HepG2 (cell line): ENCODE measurements at regions not wholly inside any gene's neighbourhood (a gene's known extent, or its start where the extent isn't known, plus 50 kb on each side); places are given as distances from the start of the nearest gene placed in this dataset.

Experiments used
- AGO1 ChIP-seq: fragments of 200-400 bp; formaldehyde crosslinking; IDR thresholded peaks from 2 replicates; pipeline ENCODE4 v1.6.1; 2017; ENCODE audit warnings: mild to moderate bottlenecking, low read depth, low read length, moderate library complexity; ENCODE audit not compliant: poor library complexity, severe bottlenecking
- BORCS8-MEF2B ChIP-seq: sonication (generic); formaldehyde crosslinking; IDR thresholded peaks from 2 replicates; pipeline ENCODE4 v1.8.0; 2022; ENCODE audit warnings: mild to moderate bottlenecking, missing genetic modification reagents
- KMT2A ChIP-seq: sonication (generic); formaldehyde crosslinking; IDR thresholded peaks from 2 replicates; pipeline ENCODE4 v1.4.0; 2020; ENCODE audit warnings: missing genetic modification reagents
- RARA ChIP-seq: IDR thresholded peaks from 2 replicates; pipeline ENCODE4 v1.6.1; 2016; ENCODE audit warnings: missing genetic modification reagents, missing compliant biosample characterization
- SMYD3 ChIP-seq: sonication (generic); formaldehyde crosslinking; IDR thresholded peaks from 2 replicates; pipeline ENCODE4 v1.8.1; 2023; ENCODE audit warnings: mild to moderate bottlenecking, missing genetic modification reagents
- ZNF407 ChIP-seq: sonication (generic); formaldehyde crosslinking; IDR thresholded peaks from one replicate; pipeline ENCODE4 v1.5.1; 2020; ENCODE audit warnings: mild to moderate bottlenecking, missing genetic modification reagents; ENCODE audit errors: not compliant biosample characterization
- ZNF468 ChIP-seq: sonication (generic); formaldehyde crosslinking; IDR thresholded peaks from 2 replicates; pipeline ENCODE4 v1.8.0; 2022; ENCODE audit warnings: mild to moderate bottlenecking, moderate library complexity, missing genetic modification reagents
- TF ChIP-seq, protein P1 (sequence below): sonication (generic); formaldehyde crosslinking; IDR thresholded peaks from 2 replicates; pipeline ENCODE4 v1.5.0; 2020; ENCODE audit warnings: missing genetic modification reagents, mild to moderate bottlenecking, borderline replicate concordance
- TF ChIP-seq, protein P2 (sequence below): sonication (generic); formaldehyde crosslinking; IDR thresholded peaks from 2 replicates; pipeline ENCODE4 v1.4.0; 2020; ENCODE audit warnings: missing genetic modification reagents
- TF ChIP-seq, protein P3 (sequence below): sonication (generic); formaldehyde crosslinking; IDR thresholded peaks from 2 replicates; pipeline ENCODE4 v1.4.0; 2020; ENCODE audit warnings: missing genetic modification reagents, mild to moderate bottlenecking, borderline replicate concordance

- TF ChIP-seq ZNF468 (CRISPR knock-in tag) (peak; percentile 72; the same call in 1 of the 2 replicates), BORCS8-MEF2B (CRISPR knock-in tag) (peak; percentile 44; the same call in 1 of the 2 replicates), SMYD3 (CRISPR knock-in tag) (no peak), RARA (CRISPR knock-in tag) (no peak), AGO1 (peak; percentile 19), KMT2A (CRISPR knock-in tag) (peak; percentile 70; the same call in 1 of the 2 replicates), ZNF407 (peak; percentile 39)
- TF ChIP-seq, protein P1, sequence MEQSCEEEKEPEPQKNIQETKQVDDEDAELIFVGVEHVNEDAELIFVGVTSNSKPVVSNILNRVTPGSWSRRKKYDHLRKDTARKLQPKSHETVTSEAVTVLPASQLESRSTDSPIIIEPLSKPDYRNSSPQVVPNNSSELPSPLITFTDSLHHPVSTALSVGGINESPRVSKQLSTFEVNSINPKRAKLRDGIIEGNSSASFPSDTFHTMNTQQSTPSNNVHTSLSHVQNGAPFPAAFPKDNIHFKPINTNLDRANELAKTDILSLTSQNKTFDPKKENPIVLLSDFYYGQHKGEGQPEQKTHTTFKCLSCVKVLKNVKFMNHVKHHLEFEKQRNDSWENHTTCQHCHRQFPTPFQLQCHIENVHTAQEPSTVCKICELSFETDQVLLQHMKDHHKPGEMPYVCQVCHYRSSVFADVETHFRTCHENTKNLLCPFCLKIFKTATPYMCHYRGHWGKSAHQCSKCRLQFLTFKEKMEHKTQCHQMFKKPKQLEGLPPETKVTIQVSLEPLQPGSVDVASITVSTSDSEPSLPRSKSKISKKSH (CRISPR knock-in tag), result 0 out of 2 replicates have a peak, but pooled peaks have one; percentile 50
- TF ChIP-seq, protein P2, sequence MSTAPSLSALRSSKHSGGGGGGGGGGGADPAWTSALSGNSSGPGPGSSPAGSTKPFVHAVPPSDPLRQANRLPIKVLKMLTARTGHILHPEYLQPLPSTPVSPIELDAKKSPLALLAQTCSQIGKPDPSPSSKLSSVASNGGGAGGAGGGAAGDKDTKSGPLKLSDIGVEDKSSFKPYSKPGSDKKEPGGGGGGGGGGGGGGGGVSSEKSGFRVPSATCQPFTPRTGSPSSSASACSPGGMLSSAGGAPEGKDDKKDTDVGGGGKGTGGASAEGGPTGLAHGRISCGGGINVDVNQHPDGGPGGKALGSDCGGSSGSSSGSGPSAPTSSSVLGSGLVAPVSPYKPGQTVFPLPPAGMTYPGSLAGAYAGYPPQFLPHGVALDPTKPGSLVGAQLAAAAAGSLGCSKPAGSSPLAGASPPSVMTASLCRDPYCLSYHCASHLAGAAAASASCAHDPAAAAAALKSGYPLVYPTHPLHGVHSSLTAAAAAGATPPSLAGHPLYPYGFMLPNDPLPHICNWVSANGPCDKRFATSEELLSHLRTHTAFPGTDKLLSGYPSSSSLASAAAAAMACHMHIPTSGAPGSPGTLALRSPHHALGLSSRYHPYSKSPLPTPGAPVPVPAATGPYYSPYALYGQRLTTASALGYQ (CRISPR knock-in tag), result no peak
- TF ChIP-seq, protein P3, sequence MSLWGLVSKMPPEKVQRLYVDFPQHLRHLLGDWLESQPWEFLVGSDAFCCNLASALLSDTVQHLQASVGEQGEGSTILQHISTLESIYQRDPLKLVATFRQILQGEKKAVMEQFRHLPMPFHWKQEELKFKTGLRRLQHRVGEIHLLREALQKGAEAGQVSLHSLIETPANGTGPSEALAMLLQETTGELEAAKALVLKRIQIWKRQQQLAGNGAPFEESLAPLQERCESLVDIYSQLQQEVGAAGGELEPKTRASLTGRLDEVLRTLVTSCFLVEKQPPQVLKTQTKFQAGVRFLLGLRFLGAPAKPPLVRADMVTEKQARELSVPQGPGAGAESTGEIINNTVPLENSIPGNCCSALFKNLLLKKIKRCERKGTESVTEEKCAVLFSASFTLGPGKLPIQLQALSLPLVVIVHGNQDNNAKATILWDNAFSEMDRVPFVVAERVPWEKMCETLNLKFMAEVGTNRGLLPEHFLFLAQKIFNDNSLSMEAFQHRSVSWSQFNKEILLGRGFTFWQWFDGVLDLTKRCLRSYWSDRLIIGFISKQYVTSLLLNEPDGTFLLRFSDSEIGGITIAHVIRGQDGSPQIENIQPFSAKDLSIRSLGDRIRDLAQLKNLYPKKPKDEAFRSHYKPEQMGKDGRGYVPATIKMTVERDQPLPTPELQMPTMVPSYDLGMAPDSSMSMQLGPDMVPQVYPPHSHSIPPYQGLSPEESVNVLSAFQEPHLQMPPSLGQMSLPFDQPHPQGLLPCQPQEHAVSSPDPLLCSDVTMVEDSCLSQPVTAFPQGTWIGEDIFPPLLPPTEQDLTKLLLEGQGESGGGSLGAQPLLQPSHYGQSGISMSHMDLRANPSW, result no peak
These were observed 470.7 kb downstream of the SOX9 start (continued) for GRCh38 chr17:72591289-72592241.
